ENCODE measurements at regions not wholly inside any gene's neighbourhood (a gene's known extent, or its start where the extent isn't known, plus 50 kb on each side); places are given as distances from the start of the nearest gene placed in this dataset.

GRCh38 chr18:57210716-57211411 is 64.0 kb downstream of the BOD1L2 start:
- no peak for TF ChIP-seq CTCF (IDR thresholded peaks at IDR 0.05; ENCODE audit: low read depth, low read length)
- in situ Hi-C loops (cut with HindIII; ENCODE audit: low sequenced_read_pairs), result no loop called here
- DNase-seq (ENCODE audit: low read depth, low spot score), result no peak
- no peak overlapping the region for H3K4me3 ChIP-seq (ENCODE audit: low read depth, low read length)

- DNase-seq (ENCODE audit: low read depth, low spot score), result no peak
- no peak overlapping the region for H3K4me3 ChIP-seq (ENCODE audit: low read depth, low read length)
- no peak for TF ChIP-seq CTCF (IDR thresholded peaks at IDR 0.05; ENCODE audit: low read depth, low read length)
- in situ Hi-C loops (cut with HindIII; ENCODE audit: low sequenced_read_pairs), result no loop called here
These were observed 64.5 kb downstream of the BOD1L2 start for GRCh38 chr18:57211412-57211750.

GRCh38 chr18:57211776-57212175 is 64.9 kb downstream of the BOD1L2 start:
- TF ChIP-seq CTCF (IDR thresholded peaks at IDR 0.05; ENCODE audit: low read depth, low read length), result no peak
- no peak overlapping the region for H3K4me3 ChIP-seq (ENCODE audit: low read depth, low read length)
- in situ Hi-C loops (cut with HindIII; ENCODE audit: low sequenced_read_pairs), result no loop called here
- no peak for DNase-seq (ENCODE audit: low read depth, low spot score)

GRCh38 chr18:57212678-57213077 is 65.8 kb downstream of the BOD1L2 start:
- no peak for TF ChIP-seq CTCF (IDR thresholded peaks at IDR 0.05; ENCODE audit: low read depth, low read length)
- H3K4me3 ChIP-seq (ENCODE audit: low read depth, low read length), result no peak overlapping the region
- DNase-seq (ENCODE audit: low read depth, low spot score), result no peak
- in situ Hi-C loops (cut with HindIII; ENCODE audit: low sequenced_read_pairs), result no loop called here

- no peak for TF ChIP-seq CTCF (IDR thresholded peaks at IDR 0.05; ENCODE audit: low read depth, low read length)
- no peak for DNase-seq (ENCODE audit: low read depth, low spot score)
- in situ Hi-C loops (cut with HindIII; ENCODE audit: low sequenced_read_pairs), result no loop called here
These were observed 68.1 kb downstream of the BOD1L2 start for GRCh38 chr18:57214976-57215375.

GRCh38 chr18:57218281-57218680 is 71.4 kb downstream of the BOD1L2 start:
- in situ Hi-C loops (cut with HindIII; ENCODE audit: low sequenced_read_pairs), result no loop called here
- no peak overlapping the region for H3K4me3 ChIP-seq (ENCODE audit: low read depth, low read length)
- no peak for TF ChIP-seq CTCF (IDR thresholded peaks at IDR 0.05; ENCODE audit: low read depth, low read length)
- DNase-seq (ENCODE audit: low read depth, low spot score), result no peak

More at GRCh38 chr18:57214976-57215375, 68.1 kb downstream of the BOD1L2 start:
- no peak overlapping the region for H3K4me3 ChIP-seq (ENCODE audit: low read depth, low read length)
